Hippocampal formation (tissue), 2 donors: ENCODE measurements at regions not wholly inside any gene's neighbourhood (a gene's known extent, or its start where the extent isn't known, plus 50 kb on each side); places are given as distances from the start of the nearest gene placed in this dataset.
A peak's percentile ranks its signal among the peaks of the same experiment; 100 is the strongest.
"Not testable (repeated sequence)": the region's sequence is repeated elsewhere in the genome, so short reads cannot be mapped to it uniquely, and the experiment has no call there.

Experiments used
- DNase-seq, 2 donors: peaks; one replicate each; lab custom pipeline; 2025; lab: John Stamatoyannopoulos, UW

DNA sequence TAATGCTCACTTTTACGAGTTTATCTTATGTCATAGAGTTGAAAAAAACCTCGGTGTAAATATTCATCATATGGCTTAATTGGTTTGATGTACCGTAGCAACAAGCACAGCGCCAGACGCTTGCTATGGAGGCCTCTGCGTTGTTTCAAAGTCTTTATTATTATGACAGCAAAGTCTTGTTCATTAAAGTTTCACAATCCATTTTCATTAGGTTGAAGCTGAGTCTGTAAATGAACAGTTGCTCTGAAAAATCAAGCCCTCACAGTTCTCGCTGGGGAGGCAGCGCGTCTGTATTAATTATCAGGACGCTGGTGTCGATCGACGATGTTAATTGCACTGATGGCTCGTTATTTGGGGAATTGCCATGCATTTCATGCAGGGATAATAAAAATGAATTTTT is 185.6 kb downstream of the INSC start:
- DNase-seq, result no peak

- DNase-seq, result no peak
These were observed 192.9 kb downstream of the INSC start for GRCh38 chr11:15307619-15308024.

DNA sequence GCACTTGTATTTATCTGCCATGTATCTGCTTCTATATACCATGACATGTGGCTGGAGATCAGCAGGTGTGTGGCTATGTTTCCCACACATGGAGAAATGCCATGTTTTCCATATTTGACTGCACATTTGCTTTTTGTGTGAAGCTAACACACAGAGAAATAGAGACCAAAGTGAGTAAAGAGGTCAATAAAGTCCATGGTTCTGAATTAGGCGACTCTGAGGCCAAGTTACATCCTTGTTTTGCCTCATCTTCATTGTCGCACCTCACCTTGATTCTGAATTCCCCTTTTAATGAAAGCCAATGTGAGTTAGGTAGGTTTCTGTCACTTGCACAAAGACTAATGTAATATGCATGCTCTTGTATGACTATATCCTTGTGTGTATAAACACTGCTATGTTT is 194.1 kb downstream of the INSC start:
- DNase-seq, result no peak

GRCh38 chr11:15309296-15309695 is 194.6 kb downstream of the INSC start:
- DNase-seq, result no peak

GRCh38 chr11:15313862-15314261 is 199.1 kb downstream of the INSC start:
- no peak for DNase-seq

DNA sequence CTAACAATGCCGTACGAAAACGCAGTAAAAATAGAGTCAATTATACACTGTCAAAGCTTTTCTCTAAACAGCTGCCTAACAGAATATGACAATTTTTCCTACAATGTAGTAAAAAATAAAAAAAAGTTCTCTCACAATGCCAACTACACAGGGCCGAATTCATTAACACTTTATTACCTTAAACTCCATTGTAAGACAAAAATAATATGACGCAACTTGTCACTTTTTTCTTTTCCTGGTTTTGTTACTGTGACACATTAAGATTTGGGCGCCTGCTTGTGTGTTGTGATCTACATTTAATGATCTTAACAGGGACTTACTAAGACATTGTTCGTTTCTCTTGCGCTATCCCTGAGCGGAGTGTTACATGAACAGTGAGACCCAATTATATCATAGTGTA is 204.1 kb downstream of the INSC start:
- DNase-seq, result no peak

- DNase-seq, result no peak
These were observed 211.8 kb downstream of the INSC start for GRCh38 chr11:15326520-15326919.

DNA sequence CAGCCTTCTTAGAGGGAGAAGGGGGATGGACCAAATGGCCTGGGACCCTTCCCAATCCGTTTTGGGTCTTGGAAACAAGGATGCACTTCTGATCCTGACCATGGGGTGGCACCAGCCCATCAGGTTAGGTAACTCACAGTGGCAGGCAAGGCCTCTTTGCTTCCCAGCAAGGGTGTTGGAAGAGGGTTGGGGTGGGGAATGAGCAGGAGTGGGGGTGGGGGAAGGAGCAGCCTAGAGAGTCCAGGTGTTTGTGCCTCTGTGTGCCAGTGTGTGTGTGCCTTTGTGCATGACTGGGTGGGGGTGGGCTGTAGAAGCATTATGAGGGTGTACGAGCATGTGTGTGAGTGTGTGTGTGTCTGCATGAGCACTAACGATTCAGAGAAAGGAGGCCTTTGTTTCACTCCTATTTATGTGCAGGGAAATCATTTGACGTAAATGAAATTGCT is 213.1 kb downstream of the INSC start:
- peak in 1 of 2 donors; percentile 1 for DNase-seq

- DNase-seq, result no peak
These were observed 218.7 kb downstream of the INSC start for GRCh38 chr11:15333407-15333806.

DNA sequence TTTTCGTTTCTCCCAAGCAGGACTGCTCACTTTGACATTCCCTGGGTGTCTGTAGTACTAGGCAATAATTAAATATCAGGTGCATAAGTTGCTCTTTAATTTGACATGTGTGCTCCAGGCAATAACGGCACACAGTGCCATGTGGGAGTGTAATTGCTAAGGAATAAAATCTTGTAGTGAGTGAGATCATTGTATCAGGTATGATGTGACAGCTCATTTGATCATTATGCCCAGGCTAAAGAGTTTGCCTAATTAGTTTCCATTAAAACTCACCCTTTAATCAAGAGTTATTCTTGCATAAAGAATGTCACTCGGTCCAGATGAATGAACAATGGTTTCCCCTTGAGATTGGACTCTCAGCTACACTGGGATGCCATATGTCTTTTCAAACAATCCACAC is 220.0 kb downstream of the INSC start:
- no peak for DNase-seq

- DNase-seq, result no peak
These were observed 221.3 kb downstream of the INSC start for GRCh38 chr11:15336021-15336420.

DNA sequence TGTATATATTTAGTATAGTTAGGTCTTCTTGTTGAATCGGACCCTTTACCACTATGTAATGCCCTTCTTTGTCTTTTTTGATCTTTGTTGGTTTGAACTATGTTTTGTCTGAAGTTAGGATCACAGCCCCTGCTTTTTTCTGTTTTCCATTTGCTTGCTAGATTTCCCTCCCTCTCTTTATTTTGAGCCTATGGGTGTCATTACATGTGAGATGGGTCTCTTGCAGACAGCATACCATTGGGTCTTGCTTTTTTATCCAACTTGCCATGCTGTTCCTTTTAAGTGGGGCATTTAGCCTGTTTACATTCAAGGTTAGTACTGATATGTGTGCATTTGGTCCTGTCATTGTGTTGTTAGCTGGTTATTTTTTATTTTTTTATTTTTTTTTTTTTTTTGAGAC is 224.6 kb downstream of the INSC start:
- no peak for DNase-seq

- DNase-seq, result no peak
These were observed 226.9 kb downstream of the INSC start for GRCh38 chr11:15341587-15341986.

DNA sequence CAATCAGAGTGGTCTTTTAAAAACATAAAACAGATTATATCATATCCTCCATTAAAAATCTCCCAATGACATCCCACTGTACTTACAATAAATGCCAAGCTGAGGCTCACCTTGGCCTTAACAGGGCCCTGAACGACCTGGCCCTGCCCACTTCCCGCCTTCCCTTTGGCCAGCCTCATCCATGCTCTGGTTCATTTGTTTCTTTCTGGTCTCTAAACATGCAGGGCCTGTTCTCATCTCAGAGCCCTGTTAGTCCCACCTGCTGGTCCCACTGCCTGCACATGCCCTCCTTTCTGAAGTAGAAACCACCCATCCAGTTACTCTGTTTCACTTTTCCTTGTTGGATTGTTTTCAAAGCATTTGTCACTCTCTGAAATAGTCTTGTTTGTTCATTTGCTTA is 227.4 kb downstream of the INSC start:
- DNase-seq, result no peak

DNA sequence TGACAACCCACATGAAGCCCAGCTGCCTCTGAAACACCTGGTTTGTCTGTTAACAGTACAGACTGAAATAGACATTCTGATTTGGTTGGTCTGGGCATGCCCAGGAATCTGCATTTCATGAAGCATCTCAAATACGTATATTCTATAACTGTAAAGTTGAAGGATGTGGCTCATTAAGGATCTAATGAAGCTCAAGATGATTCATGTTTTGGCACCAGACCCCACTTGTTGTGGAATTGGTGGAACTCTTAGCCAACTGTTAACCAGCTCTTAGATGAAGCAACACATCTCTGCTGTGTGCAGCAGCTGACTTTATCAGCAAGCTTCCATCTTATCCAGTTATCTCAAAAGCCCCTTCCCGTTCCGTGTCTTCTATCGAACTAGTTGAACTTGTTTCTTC is 232.2 kb downstream of the INSC start:
- no peak for DNase-seq

GRCh38 chr11:15347969-15348734 is 233.4 kb downstream of the INSC start:
- no peak for DNase-seq

DNA sequence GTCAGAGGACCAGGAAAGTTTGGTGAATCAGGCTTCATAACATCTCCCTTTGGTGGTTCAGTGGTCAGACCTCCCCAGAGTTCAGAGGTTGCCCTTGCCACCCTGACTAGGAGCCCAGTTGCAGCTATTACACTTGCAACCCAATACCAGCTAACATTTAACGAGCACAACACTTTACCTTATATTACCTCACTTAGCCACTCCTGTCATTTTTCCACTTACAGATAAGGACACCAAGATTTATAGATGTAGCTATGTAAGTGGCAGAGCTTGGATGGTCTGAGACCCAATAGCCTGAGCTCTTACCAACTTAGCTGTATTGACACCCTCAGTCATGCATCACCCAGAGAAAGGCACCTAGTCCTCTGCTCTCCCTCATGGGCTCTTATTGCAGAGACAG is 234.7 kb downstream of the INSC start:
- no peak for DNase-seq

DNA sequence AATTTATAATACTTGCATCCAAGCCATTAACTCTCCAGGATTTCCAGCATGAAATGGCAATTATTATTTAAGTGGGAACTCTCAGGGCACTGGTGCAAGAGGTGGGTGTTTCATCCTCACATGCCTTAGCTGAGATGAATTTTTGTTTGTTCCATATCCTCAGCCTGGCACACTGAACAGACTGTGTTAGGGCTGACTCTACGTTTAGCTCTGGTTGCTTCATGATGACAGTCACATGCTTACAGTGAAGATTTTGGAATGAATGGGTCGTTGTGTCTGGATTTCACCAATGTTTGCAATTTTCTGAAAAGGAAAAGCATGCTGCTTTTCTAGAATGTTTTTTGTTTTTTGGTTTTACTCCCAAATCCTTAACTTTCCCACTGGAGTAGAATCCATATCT is 246.6 kb downstream of the INSC start:
- no peak for DNase-seq

GRCh38 chr11:15365286-15365685 is 250.6 kb downstream of the INSC start:
- DNase-seq, result not testable (repeated sequence)

- no peak for DNase-seq
These were observed 253.0 kb downstream of the INSC start for GRCh38 chr11:15367695-15368094.

DNA sequence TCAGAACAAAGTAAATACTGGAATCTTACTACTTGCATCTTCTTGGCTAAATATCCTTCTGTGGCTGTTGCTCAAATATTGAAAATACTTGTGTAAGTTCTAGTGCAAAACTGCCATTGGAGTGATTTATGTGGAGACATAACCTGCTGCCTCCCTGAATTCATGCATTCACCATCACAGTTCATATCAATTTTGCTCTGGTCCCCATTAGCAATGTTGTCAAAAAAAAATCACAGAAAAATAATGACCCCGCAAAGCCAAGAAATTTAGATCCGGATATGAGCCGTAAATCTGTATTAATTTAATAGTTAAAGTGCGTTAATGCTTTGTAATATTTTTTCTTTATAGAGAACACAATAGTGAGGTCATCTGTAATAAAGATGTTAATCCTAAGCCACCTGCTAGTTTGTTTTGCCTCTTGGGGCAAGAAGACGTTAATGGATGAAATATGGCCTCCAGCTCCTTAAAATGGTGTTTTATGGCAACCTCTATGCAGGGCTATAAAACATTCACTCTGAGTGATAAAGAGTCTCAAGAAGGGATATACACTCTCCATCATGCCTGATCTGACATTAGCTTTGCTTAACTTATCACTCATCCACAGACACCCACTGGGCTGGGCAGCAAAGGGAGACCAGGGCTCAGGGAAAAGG is 255.9 kb downstream of the INSC start:
- DNase-seq, result no peak

DNA sequence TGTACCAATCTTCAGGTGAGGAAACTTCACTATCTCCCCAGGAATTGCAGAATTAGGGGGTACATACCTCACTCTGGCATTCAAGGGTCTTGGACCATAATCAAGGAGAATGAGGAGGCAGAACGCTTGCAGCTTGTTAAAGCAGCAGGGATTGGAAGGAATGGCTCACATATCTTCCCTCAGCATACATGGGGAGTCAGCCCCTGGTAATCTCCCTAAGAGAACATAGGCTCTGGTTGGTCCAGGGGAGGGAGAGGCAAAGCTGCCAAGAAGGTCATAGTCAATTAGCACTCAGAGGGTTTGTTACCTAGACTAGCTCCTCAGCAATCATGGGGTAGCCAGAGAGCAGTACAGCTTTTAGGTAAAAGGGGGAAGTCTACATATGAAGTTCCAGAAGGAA is 256.8 kb downstream of the INSC start:
- DNase-seq, result no peak

DNA sequence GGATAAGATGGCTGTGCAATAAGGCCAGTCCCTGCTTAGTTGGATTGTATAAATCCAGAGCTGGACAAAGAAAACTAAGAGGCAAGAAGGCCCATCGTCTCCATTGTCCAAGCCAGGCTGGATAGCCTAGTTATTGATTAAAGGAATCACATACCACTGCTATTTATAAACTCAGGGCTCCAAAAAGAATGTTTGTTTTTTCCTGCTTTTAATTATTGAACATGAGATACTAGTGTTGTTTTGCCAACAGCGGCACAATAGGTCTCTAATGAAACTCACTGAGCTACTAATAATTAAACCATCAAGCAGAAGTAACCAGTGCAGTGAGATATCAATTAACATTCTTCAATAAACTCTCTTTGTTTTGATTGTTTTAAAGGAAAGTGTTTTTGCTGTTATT is 259.7 kb downstream of the INSC start:
- no peak for DNase-seq

DNA sequence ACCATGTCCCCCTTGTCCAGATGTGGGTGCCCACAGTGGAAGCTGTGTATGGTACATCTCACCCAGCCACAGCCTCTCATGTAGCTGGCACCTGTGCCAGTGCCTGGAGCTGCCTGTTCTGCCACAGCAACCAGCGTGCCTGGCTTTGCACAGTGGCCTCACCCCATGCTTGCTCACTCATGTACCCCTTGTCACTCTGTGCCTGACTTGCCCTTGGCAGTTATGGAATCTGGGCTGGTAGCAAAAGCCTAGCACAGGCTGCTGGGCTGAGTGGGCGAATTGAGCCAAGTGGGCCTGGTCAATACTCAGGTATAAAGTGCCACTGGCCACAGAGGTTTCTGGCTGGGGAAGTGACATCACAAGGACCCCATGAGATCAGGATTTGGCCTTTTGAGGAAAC is 264.2 kb downstream of the INSC start:
- DNase-seq, result no peak
